Mesenteric fat pad (tissue), 1 donor: ENCODE measurements at regions not wholly inside any gene's neighbourhood (a gene's known extent, or its start where the extent isn't known, plus 50 kb on each side); places are given as distances from the start of the nearest gene placed in this dataset.
"Not testable (repeated sequence)": the region's sequence is repeated elsewhere in the genome, so short reads cannot be mapped to it uniquely, and the experiment has no call there.

ENCODE experiments used
- DNase-seq: peaks from one replicate; pipeline ENCODE4 v3.0.0-alpha.2; 2020; ENCODE audit warnings: low spot score
- donor health status: DM: yes; HTN: yes; CAD: no.

DNA sequence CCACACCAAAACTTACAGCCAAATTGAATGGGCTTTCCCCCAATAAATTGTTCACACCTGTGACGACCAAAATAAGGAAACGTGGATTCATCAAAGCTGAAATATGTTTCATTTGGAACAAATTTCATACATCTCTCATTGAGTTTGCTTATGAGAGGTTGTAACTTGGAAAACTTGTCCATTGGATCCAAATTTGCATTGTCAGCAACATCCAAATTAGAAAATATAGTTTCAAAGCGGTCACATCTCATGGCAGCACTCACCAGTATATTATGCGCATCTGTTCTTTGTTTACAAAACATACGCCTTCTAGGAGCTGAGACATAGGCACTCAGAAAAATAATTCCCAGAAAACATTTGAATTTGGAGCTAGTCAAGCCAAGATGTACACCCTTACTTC, 1028.2 kb upstream of the USP15 start:
- no peak for DNase-seq

DNA sequence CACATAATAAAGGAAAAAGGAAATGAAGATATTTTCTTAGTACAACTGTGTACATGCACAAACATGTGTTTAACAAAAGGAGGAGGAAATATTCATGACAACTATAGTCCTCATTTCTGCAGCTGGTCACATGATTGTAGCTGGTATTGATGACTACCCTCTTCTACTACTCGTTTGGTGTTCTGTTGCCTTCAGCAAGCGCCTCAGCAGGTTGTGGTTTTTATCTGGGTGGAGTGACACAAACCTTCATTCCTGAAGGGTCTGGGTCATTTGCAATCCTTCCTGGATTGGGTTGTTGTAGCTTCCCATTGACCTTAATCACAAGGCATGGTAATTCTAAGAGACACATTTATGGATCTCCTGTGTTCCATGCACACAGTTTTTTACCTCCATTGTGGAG, 1009.9 kb upstream of the USP15 start:
- DNase-seq, result no peak

DNA sequence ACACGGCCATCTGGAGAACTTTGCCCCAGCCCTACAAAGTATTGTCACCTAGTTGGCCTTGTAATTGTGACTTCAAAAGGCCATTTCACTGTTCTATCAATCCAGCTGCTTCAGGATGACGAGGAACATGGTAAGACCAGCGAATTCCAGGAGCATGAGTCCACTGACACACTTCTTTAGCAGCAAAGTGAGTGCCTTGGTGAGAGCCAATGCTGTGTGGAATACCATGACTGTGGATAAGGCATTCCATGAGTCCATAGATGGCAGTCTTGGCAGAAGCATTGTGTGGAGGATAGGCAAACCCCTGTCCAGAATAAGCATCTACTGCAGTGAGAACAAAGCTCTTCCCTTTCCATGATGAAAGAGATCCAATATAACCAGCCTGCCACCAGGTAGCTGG, 1009.1 kb upstream of the USP15 start:
- no peak for DNase-seq

DNA sequence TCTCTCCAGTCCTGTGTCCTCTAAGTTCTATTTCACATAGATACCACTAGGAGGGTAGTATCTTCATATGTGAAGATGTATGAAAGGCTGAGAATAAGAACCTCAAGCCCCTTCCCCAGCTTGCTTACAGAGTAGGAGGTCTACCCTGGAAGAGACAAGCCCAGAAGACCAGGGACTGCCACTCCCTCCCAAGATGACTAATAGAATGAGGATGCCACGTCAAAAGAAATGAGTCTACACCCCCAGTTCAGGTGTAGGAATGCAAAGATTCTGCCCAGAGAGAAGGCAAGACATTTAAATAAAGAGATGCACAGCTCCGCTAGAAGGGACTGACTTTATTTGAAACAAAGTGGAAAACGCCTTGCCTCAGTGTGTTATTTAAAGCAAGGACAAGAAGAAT, 1006.0 kb upstream of the USP15 start:
- no peak for DNase-seq

DNA sequence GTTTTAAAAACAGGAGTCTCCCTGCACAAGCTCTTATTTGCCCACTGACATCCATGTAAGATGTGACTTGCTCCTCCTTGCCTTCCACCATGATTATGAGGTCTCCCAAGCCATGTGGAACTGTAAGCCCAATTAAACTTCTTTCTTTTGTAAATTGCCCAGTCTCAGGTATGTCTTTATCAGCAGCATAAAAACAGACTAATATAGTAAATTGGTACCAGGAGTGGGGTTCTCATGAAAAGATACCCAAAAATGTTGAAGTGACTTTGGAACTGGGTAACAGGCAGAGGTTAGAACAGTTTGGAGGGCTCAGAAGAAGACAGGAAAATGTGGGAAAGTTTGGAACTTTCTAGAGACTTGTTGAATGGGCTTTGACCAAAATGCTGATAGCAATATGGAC, 995.9 kb upstream of the USP15 start:
- DNase-seq, result not testable (repeated sequence)

DNA sequence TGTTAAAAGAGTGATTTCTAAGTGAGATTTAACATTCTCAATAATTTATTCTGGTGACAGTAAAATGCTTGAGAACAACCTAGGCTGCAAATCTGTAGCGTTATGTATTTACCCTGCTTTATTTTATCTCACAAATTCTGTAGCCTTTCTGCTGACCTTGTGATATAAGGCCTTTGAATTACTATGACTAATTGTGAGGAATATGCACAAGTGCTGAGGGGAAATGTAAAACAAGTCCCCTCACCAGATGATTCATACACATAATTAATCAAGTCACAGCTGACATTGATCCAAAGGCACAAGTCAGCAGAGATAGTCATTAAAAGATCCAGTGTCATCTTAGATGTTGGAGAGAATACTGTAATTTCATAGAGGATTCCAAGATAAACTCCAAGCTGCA, 992.7 kb upstream of the USP15 start:
- DNase-seq, result no peak

DNA sequence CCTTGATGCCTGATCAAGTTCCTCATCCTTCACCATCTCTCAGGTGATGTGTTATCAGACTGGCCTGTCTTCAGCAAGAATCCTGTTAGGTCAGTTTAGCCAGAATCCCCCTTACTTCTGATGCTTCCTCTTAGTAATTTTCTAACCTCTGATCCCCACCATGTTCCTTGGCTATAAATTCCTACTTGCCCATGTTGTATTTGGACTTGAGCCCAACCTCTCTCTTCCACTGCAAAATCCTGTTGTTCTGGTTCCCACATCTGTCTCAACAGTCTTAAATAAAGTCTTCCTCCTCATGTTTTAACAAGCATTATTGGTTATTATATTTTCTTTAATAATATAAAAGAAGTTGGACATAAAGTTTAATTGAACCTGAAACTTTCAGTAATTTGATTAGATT, 987.8 kb upstream of the USP15 start:
- no peak for DNase-seq

DNA sequence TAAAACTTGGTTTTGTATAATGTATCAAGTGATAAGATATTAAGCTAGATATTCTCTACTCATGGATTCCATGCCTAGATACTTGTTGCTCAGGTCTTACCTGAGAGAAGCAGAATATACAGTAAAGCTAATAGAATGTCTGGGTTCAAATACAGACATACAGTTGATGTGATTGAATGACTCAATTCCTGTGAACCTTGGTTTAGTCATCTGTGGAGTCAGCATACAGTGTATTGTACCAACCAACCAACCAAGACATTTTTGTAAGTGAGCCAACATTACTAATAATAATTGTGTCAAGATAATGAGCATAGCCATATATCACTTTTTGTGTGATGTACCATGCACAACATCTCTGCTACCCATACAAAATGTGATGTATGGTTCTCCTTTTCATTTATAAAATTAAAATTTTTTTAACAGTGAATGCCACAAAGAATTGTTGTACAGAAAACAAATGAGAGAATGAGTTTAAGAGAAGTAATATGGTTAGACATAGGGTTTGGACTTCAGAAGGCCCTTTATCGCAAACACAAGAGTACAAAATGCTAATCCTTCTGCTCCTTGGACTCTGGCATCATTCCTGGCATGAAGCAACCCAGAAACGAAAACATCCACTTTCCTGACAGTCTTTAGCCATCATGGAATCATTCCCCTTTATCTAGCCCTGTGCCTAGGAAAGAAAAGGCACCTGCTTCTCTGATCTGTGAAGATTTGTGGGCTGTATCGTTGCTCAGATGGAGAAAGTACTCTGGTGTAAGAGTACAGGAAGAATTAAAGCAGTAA, 977.2 kb upstream of the USP15 start:
- DNase-seq, result no peak

DNA sequence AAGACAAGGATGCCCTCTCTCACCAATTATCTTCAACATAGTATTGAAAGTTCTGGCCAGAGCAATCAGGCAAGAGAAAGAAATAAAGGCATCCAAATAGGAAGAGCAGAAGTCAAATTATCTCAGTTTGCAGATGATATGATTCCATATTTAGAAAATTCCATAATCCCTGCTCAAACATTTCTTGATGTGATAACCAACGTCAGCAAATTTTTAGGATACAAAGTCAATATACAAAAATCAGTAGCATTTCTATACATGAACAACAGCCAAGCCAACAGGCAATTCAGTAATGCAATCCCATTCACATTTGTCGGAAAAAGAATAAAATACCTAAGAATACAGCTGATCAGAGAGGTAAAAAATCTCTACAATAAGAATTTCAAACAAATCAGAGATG, 969.7 kb upstream of the USP15 start:
- no peak for DNase-seq

DNA sequence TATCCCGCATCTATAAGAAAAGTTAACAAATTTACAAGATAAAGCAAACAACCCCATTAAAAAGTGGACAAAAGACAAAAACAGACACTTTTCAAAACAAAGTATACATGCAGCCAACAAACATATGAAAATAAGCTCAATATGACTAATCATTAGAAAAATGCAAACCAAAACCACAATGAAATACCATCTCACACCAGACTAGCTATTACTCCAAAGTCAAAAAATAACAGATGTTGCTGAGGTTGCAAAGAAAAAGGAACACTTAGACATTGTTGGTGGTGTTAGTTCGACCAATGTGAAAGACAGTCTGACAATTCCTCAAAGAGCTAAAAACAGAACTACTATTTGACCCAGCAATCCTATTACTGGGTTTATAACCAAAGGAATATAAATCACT, 968.6 kb upstream of the USP15 start:
- DNase-seq, result no peak

DNA sequence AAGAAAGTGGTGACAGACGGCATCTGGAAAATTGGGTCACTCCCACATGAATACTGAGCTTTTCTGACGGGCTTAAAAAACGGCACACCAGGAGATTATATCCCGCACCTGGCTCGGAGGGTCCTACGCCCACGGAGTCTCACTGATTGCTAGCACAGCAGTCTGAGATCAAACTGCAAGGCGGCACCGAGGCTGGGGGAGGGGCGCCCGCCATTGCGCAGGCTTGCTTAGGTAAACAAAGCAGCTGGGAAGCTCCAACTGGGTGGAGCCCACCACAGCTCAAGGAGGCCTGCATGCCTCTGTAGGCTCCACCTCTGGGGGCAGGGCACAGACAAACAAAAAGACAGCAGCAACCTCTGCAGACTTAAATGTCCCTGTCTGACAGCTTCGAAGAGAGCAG, 966.2 kb upstream of the USP15 start:
- not testable (repeated sequence) for DNase-seq

DNA sequence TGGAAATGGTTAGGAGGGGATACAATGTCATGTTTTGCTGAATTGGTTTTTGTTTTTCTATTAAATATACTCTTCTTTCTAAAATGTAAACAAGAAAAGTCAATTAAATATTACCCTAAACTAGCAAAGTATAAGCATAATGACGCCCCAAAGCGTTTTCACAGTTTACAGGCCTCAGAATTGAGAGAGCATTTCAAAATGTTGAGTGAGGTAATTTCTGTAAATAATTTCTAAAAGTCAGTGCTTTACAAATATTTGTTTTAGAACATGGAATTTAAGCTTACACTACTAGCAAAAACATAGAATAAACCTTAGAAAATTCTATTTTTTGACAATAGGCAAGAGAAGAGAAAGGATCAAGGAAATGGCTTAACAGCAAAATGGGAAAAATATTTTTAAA, 958.4 kb upstream of the USP15 start:
- no peak for DNase-seq

DNA sequence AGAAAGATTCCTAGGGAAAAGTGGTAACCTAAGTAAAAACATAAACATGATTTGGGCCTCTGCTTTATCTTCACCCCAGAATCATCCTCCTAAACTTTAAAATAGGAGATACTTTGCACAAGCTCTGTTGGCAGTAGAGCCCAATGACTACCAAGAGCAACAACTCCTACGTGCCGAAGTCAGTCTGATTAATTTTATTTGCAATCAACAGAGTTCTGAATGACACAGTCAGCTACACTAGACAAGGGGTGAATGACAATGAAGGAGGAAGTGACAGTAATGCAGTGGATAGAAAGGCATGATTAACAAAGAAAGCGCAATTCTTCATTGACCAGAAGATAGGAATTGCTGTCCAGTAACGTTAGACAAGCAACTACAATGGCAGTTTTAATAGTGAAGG, 957.9 kb upstream of the USP15 start:
- no peak for DNase-seq

DNA sequence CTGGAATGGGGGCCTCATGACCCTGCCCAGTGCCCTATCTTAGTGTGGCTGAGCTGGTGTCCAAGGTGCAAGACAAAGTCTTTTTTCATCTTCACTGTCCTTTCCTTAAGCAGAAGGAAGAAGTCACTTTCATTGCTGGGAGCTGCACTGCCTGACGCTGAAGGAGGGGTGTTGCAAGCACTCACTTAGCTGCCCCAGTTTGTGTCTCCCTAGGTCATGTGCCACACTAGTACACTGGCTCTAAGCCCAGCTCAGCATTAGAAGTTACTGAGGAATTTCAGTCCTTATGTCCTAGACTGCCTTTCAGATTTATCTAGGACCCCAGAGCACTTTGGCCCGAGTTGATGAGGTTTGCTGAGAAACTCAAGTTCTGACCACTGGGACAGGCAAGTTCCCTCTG, 952.0 kb upstream of the USP15 start:
- DNase-seq, result no peak

DNA sequence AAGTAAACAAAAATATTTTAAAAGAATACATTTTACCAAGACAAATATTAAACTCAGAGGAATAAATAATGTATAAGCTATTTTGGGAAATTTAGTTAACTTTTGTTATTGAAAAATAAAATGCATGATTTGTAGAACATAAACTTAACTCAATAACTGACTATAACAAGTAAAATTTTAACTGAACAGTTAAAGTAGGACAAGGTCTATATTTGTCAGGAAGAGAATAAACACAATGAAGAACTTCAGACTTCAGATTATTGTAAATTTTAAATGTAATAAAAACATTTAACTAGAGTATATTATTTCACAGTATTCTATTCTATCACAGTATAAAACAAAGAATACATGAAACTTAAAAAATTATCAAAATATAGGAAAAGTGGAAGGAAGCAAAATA, 948.8 kb upstream of the USP15 start:
- DNase-seq, result no peak

DNA sequence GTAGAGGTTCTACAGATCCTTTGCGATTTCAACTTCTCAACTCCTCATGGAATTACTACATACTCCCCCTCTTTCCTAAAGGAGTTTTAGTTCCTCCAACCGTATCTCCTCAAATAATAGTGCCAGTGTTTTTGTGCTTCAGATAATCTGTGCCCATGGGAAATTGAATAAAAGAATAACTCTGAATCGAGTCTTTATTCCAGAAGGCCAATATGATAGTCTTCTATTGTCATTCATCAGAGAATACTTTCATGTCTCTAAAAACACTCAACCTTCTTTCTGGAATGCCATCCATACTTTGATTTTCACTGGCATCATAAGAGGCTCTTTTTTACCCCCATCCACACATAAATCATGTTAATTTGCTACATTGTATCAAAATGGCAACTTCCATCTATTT, 911.3 kb upstream of the USP15 start:
- DNase-seq, result no peak

DNA sequence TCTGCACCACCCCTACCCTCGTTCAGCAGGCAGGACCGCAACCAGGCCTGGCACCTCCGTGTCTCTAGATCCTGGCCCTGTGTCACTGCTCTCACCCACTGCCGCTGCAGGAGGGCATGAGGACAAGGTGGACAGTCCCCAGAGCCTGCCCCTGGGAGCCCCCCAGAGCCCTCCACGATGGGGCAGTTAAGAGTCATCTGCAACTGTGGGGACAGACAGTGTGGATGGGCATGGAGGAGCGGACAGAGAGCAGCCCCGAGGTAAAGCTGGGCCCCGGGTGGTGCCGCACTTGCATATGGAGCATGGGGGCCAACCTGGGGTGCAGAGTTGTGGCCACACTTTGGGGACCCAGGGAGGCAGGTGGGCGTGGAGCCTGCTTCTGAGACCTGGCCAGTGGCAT, 905.1 kb upstream of the USP15 start:
- DNase-seq, result no peak

DNA sequence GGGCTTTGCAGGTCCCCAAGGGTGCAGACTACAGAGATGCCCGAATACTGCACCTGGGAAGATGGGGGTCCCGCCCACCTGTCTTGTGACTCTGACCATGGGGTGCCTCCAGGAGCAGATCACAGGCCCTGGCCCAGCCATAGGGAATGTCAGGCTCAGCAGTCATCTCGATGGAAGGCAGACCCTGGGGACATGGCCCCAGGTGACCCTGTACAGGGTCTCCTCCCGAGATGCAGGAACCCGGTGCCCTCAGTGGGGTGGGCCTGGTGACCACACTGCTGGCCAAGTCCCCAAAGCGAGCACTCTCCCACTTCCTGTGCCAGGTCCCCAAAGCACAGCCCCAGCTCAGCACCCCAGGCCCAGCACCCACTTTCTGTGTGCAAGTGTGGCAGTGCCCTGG, 903.7 kb upstream of the USP15 start:
- no peak for DNase-seq

DNA sequence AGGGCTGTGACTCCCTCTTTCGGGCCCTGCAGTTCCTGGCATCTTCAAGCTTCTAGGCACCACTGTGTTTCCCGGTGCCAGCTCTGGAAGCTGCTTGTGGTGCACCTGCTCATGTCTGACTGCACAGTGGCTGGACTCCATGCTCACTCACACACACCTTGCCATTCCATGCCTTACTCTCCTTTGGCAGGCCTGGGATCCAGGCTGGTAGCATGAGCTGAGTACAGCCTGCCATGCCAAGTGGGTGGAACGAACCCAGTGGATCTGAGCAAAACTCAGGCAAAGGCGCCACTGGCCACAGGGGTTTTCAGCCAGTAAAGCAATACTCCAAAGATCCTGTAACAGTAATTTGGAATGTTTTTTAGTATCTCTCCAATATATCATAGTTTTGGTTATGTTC, 902.7 kb upstream of the USP15 start:
- no peak for DNase-seq

DNA sequence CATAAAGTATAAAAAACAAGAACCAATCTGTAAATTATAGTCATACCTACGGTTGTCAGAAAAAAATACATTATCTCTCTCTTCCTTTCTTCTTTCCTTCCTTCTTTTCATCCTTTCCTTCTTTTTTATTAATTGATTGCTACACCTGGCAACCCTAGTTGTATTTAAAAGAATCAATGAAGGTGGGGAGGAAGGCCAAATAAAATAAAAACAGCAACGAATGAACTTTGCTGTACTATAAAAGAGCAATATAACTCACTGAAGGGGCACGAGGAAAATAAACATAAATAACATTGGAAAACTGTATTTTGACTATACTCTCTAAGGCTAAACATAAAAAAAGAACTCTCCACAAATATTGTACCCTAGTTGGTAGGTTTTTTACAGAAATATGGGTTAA, 898.2 kb upstream of the USP15 start:
- no peak for DNase-seq

DNA sequence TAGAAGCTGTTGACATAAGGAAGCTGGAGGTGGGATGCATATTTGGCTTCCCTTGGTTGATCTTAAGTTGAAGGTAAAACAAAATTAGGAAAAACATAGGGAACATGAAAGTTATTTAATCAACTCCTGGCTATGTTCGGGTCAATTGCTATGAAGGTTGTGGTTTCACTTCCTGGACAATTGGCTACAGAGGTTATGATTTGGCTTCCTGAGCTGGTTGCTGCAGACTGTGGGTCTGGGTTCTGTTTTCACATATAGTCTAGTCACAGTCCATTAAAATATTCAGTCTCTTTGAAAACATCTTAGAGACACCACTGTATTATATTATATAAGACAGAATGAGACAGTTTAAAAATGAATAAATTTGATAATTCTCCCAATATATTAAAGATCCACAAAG, 895.2 kb upstream of the USP15 start:
- no peak for DNase-seq

DNA sequence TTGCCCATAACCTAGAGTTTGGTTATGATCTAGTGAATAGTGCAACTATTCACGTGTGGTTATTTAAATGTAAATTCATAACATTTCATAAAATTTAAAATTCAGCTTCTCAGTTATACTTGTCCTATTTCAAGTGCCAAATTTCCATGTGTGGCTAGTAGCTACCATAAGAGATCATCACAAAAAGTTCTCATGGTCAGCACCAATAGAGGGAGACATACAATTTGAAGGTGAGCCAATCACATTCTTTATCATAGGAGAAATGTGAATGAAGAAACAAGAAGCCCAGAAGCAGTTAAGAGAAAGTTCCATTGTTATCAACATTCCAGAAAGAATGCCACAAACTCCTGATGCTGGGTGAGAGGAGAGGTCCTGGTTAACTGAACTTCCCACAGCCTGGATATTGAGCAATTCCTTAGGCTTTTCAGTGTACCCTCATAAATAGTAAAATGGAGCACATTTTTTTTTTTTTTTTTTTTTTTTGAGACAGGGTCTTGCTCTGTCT, 892.9 kb upstream of the USP15 start:
- no peak for DNase-seq

DNA sequence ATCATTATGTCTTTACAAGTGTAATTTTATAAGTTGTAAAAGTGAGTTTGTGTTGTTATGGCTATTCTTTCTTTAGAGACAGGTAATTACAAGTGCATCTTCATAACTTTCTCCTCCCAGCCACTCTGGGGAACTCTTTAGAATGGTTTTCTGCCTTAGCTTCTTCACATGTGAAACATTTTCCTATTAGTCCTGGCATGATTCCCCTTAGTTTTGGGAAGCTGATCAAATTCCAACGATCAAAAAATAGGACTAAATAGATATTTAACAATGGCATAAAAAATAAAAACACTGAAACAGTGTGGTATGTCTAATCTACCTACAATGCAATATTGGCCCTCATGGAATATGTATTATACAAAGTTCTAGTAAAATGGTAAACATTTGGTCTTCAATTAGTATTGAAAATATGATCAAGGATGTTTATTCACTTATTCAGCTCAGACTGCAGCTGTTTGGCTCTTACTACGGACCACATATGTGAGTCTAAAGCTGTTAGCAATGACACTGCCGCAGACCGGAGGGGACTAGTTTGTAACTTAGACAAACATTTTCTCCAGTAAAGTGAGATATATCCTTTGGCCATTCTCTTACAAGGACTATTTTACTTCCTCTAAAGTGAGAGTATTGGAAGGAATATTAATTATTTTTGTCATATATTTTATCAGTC, 890.8 kb upstream of the USP15 start:
- no peak for DNase-seq
